Sigmoid colon (tissue), 6 donors: ENCODE measurements at regions not wholly inside any gene's neighbourhood (a gene's known extent, or its start where the extent isn't known, plus 50 kb on each side); places are given as distances from the start of the nearest gene placed in this dataset.

Source experiments
- DNase-seq: peaks from one replicate; pipeline ENCODE4 v3.0.0-alpha.2; 2019
- H3K27ac ChIP-seq, 4 donors: fragments of 200-600 bp; sonication (generic); one replicate each; pipeline ENCODE4 v1.5.1; 2016 to 2019; ENCODE audit warnings: mild to moderate bottlenecking in 1 of 4
- H3K27me3 ChIP-seq, 3 donors: fragments of 200-600 bp; sonication (generic); one replicate each; pipeline ENCODE4 v1.5.1; 2019; ENCODE audit warnings: mild to moderate bottlenecking in 1 of 3
- H3K36me3 ChIP-seq, 4 donors: fragments of 200-600 bp; sonication (generic); one replicate each; pipeline ENCODE4 v1.5.1; 2016 to 2019
- H3K4me1 ChIP-seq, 4 donors: fragments of 200-600 bp; sonication (generic); one replicate each; pipeline ENCODE4 v1.5.1; 2017 to 2019
- H3K4me3 ChIP-seq, 4 donors: fragments of 200-600 bp; sonication (generic); one replicate each; pipeline ENCODE4 v1.5.1; 2017 to 2019; ENCODE audit warnings: mild to moderate bottlenecking in 2 of 4, moderate library complexity in 1 of 4
- H3K9me3 ChIP-seq, 4 donors: fragments of 200-600 bp in 3 of 4; sonication (generic) in 3 of 4; one replicate each; pipeline versions ENCODE4 v1.5.1 to v1.6.1; 2013 to 2019
- EP300 ChIP-seq, 4 donors: sonication (generic); formaldehyde crosslinking; IDR thresholded peaks; one replicate each; pipeline ENCODE4 v1.6.1; 2017; ENCODE audit warnings: antibody characterized with exemption in 4 of 4
- POLR2A ChIP-seq, 2 donors: fragments of 450-650 bp; IDR thresholded peaks; one replicate each; pipeline ENCODE4 v1.6.1; 2016; ENCODE audit warnings: antibody characterized with exemption in 2 of 2, mild to moderate bottlenecking in 2 of 2, moderate library complexity in 2 of 2
- POLR2AphosphoS5 ChIP-seq, 4 donors: sonication (generic); formaldehyde crosslinking; IDR thresholded peaks; one replicate each; pipeline ENCODE4 v1.6.1; 2017; ENCODE audit warnings: antibody characterized with exemption in 4 of 4
- WGBS, 2 donors: extraction: QIAGEN DNeasy Blood & Tissue Kit; methylation state at CpG; one replicate each; pipeline ENCODE4 v1.1.7; 2013; 5-methylcytosine and 5-hydroxymethylcytosine counted together
- intact Hi-C: fragments of 100-400 bp; cut with DNase I; formaldehyde crosslinking; loops from one replicate; pipeline ENCODE4 v1.15.1; 2023
- TF ChIP-seq, protein P1 (sequence below), 4 experiments: fragments of 450-650 bp in 3 of 4; fragments of 200-600 bp in 1 of 4; IDR thresholded peaks; one replicate each; pipeline ENCODE4 v1.5.1; 2016 to 2019; ENCODE audit warnings: antibody characterized with exemption in 4 of 4, mild to moderate bottlenecking in 3 of 4, moderate library complexity in 2 of 4
- donor health status: healthy with polysubstance abuse.
- donor health status: healthy.

DNA sequence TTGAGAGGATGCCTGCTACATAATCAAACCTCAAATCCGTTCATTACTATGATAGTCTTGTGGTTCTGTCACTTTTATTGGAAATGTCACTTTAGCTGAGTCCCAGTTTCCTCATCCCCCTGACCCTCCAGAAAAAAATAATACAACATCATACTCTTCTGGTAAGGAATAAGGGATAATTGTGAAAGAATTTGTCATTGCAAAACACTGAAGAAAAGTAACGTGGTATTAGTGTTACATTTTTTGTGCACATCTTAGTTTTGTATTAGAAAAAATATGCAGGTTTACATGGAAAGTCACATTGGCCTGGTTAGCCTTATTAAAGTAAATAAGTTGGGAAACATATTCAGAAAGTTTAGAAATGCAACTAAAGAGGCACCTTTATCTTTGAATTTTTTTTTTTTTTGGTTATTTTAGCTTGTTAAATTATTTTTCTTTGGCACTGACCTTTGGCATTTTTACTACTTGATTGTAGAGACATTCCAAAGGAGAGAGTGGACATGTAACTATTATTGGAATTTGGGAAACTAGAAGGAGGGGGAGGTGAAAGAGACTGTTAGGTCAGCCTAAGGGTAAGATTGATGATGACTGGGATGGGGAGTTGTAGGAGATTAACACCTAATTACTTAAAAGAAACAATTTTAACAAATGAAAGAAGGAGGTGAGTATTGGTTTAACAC lies 462.2 kb upstream of the RARB start:
- 87% methylated on average over 2 of the region's 2 CpGs for WGBS, 2 donors
- Histone ChIP-seq H3K9me3 (no peaks in the 10 kb centered on the region), H3K27ac (no peak overlapping the region), H3K4me3 (no peak overlapping the region), H3K27me3 (no peaks in the 10 kb centered on the region), H3K4me1 (no peaks in the 10 kb centered on the region), H3K36me3 (no peaks in the 10 kb centered on the region)
- intact Hi-C loops = loop anchor here (2.0 kb wide), 1 partner anchor 629 kb away; no protein-coding TSS in a partner anchor
- DNase-seq = no peak
- no peak for TF ChIP-seq POLR2AphosphoS5 (IDR thresholded peaks at IDR 0.05)
- TF ChIP-seq POLR2A (IDR thresholded peaks at IDR 0.05) = no peak
- TF ChIP-seq, protein P1, sequence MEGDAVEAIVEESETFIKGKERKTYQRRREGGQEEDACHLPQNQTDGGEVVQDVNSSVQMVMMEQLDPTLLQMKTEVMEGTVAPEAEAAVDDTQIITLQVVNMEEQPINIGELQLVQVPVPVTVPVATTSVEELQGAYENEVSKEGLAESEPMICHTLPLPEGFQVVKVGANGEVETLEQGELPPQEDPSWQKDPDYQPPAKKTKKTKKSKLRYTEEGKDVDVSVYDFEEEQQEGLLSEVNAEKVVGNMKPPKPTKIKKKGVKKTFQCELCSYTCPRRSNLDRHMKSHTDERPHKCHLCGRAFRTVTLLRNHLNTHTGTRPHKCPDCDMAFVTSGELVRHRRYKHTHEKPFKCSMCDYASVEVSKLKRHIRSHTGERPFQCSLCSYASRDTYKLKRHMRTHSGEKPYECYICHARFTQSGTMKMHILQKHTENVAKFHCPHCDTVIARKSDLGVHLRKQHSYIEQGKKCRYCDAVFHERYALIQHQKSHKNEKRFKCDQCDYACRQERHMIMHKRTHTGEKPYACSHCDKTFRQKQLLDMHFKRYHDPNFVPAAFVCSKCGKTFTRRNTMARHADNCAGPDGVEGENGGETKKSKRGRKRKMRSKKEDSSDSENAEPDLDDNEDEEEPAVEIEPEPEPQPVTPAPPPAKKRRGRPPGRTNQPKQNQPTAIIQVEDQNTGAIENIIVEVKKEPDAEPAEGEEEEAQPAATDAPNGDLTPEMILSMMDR (IDR thresholded peaks at IDR 0.05) = no peak
- no peak for TF ChIP-seq EP300 (IDR thresholded peaks at IDR 0.05)

DNA sequence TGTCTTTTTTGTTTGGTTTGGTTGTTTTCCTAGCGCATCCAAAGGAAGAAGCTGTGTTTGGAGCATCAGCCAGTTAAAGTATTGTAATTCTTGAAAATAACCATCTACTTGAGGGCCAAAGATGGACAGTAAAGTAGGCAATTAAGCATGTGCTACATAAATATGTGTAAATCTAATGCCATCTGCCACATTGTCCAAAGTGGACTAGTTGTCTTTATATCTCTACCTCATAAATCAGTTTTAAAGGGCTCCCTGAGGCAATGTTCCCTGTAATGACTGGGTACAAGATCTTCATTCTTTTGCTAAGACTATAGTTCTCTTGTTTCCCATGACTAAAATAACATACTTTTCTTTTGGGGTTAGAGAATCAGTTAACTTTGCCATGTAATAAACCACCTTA lies 460.0 kb upstream of the RARB start:
- TF ChIP-seq, protein P1 (IDR thresholded peaks at IDR 0.05) = no peak
- no peak for TF ChIP-seq POLR2AphosphoS5 (IDR thresholded peaks at IDR 0.05)
- WGBS, 2 donors = 98% methylated on average over 1 of the region's 1 CpG
- Histone ChIP-seq H3K9me3 (no peaks in the 10 kb centered on the region), H3K4me3 (no peak overlapping the region), H3K27me3 (no peaks in the 10 kb centered on the region), H3K27ac (no peak overlapping the region), H3K36me3 (no peaks in the 10 kb centered on the region), H3K4me1 (no peaks in the 10 kb centered on the region)
- no peak for DNase-seq
- intact Hi-C loops = no loop called here

DNA sequence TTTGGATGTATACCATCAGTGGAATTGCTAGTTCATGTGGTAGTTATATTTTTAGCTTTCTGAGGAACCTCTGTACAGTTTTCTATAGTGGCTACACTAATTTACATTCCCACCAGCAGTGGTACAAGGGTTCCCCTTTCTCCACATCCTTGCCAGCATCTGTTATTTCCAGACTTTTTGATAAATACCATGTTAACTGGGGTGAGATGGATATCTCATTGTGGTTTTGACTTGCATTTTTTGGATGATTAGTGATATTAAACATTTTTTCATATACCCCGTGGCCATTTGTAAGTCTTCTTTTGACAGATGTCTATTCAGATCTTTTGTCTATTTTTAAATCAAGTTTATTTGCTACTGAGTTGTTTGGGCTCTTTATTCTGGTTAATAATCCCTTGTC lies 455.6 kb upstream of the RARB start:
- intact Hi-C loops = no loop called here
- Histone ChIP-seq H3K9me3 (peaks cover 0 to 3% (median 0%) of the 10 kb centered on the region in 4 donors), H3K27me3 (no peaks in the 10 kb centered on the region), H3K4me3 (no peak overlapping the region), H3K27ac (no peak overlapping the region), H3K36me3 (no peaks in the 10 kb centered on the region), H3K4me1 (no peaks in the 10 kb centered on the region)
- no peak for DNase-seq
- no peak for TF ChIP-seq EP300 (IDR thresholded peaks at IDR 0.05)
- no peak for TF ChIP-seq POLR2A (IDR thresholded peaks at IDR 0.05)
- TF ChIP-seq POLR2AphosphoS5 (IDR thresholded peaks at IDR 0.05) = no peak
- TF ChIP-seq, protein P1 (IDR thresholded peaks at IDR 0.05) = no peak
- WGBS, 2 donors = 72 to 81% methylated on average over 1 of the region's 1 CpG

DNA sequence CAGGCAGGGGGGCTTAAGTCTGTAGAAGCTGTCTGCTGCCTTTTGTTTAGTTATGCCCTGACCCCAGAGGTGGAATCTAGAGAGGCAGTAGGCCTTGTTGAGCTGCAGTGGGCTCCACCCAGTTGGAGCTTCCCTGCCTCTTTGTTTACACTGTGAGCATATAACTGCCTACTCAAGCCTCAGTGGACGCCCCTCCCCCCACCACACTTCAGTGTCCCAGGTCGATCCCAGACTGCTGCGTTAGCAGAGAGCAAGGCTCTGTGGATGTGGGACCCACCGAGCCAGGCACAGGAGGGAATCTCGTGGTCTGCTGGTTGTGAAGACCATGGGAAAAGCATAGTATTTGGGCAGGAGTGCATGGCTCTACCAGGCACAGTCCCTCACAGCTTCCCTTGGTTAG lies 446.8 kb upstream of the RARB start:
- 85 to 86% methylated on average over 5 of the region's 5 CpGs for WGBS, 2 donors
- TF ChIP-seq POLR2A (IDR thresholded peaks at IDR 0.05) (no peak), POLR2AphosphoS5 (IDR thresholded peaks at IDR 0.05) (no peak), EP300 (IDR thresholded peaks at IDR 0.05) (no peak)
- TF ChIP-seq, protein P1 (IDR thresholded peaks at IDR 0.05) = no peak

DNA sequence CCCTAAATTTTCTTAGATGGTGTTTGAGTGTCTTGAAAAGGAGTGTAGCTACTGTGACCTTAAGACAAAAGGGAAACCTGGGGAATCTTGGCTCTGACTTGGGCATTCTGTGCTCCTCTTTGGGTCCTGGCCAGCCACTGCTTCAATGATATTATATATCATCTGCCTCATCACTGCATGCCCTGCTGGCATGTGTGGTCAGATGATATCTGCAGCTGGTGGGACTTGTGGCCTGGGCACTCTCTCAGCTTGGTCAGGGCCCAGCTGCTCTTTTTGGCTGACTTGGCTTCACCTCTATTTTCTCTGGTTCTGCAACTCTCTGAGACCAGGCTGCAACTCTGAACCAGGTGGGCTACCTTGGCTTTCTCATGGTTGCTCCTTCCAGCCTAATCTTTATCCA lies 446.1 kb upstream of the RARB start:
- TF ChIP-seq POLR2AphosphoS5 (IDR thresholded peaks at IDR 0.05) (no peak), POLR2A (IDR thresholded peaks at IDR 0.05) (no peak), EP300 (IDR thresholded peaks at IDR 0.05) (no peak)
- intact Hi-C loops = no loop called here
- Histone ChIP-seq H3K4me3 (no peak overlapping the region), H3K27ac (no peak overlapping the region), H3K4me1 (no peaks in the 10 kb centered on the region), H3K27me3 (no peaks in the 10 kb centered on the region), H3K9me3 (no peaks in the 10 kb centered on the region), H3K36me3 (no peaks in the 10 kb centered on the region)
- no peak for DNase-seq

More for the DNA sequence above, 446.8 kb upstream of the RARB start:
- Histone ChIP-seq H3K27me3 (no peaks in the 10 kb centered on the region), H3K4me3 (no peak overlapping the region), H3K4me1 (no peaks in the 10 kb centered on the region), H3K36me3 (no peaks in the 10 kb centered on the region), H3K9me3 (no peaks in the 10 kb centered on the region), H3K27ac (no peak overlapping the region)
- no peak for DNase-seq
- intact Hi-C loops = no loop called here
